Epithelial cell of proximal tubule (primary cell): ENCODE measurements at regions not wholly inside any gene's neighbourhood (a gene's known extent, or its start where the extent isn't known, plus 50 kb on each side); places are given as distances from the start of the nearest gene placed in this dataset.

Experiments used
- DNase-seq: peaks from one replicate; pipeline ENCODE4 v3.0.0-alpha.2; 2011; ENCODE audit warnings: low read depth
- H3K4me3 ChIP-seq: 2 replicates; pipeline ENCODE4 v1.5.1; 2011; ENCODE audit warnings: low read depth, mild to moderate bottlenecking, low read length
- TF ChIP-seq, protein P1 (sequence below): conservative IDR thresholded peaks from 2 replicates; pipeline ENCODE4 v1.5.1; 2012; ENCODE audit warnings: low read depth, mild to moderate bottlenecking, low read length

DNA sequence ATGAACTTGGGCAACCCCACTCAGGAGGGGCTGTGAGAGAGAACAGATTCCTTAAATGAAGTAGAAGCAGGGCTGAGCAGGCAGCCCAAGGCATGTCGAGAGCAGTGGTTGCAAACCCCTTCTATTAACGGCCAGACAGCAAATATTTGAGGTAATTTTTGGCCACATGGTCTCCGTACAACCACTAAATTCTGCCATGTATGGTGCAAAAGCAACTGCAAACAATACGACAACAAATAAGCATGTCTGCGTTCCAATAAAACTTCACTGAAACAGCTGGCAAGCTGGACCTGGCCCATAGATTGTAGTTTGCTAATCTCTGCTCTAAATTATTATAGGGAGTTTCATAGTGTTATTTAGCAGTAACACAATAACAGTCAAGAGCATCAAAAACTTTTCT is 217.0 kb upstream of the ZNF521 start:
- TF ChIP-seq, protein P1, sequence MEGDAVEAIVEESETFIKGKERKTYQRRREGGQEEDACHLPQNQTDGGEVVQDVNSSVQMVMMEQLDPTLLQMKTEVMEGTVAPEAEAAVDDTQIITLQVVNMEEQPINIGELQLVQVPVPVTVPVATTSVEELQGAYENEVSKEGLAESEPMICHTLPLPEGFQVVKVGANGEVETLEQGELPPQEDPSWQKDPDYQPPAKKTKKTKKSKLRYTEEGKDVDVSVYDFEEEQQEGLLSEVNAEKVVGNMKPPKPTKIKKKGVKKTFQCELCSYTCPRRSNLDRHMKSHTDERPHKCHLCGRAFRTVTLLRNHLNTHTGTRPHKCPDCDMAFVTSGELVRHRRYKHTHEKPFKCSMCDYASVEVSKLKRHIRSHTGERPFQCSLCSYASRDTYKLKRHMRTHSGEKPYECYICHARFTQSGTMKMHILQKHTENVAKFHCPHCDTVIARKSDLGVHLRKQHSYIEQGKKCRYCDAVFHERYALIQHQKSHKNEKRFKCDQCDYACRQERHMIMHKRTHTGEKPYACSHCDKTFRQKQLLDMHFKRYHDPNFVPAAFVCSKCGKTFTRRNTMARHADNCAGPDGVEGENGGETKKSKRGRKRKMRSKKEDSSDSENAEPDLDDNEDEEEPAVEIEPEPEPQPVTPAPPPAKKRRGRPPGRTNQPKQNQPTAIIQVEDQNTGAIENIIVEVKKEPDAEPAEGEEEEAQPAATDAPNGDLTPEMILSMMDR: no peak
- no peak for DNase-seq
- H3K4me3 ChIP-seq: no peak overlapping the region

GRCh38 chr18:25563816-25564683 is 212.1 kb upstream of the ZNF521 start:
- no peak overlapping the region for H3K4me3 ChIP-seq
- no peak for DNase-seq
- TF ChIP-seq, protein P1: no peak

DNA sequence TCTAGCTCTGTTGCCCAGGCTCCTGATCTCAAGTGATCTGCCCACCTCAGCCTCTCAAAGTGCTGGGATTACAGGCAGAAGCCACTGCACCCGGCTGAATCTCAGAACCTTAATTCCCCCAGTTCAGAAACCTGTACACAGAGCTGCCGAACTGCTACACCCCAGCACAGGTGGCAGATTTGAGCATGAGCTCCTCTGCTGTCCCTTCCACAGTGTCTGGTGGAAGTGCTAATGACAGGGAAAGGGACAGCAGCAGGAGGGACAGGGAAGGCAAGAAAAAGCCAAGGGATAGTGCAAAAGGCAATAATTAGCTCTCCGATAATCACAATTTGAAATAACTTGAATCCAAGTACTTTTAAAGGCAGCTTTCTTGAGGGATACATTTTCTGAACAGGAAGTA is 211.4 kb upstream of the ZNF521 start:
- TF ChIP-seq, protein P1: no peak
- H3K4me3 ChIP-seq: no peak overlapping the region

GRCh38 chr18:25561918-25562317 is 210.0 kb upstream of the ZNF521 start:
- no peak for DNase-seq
- TF ChIP-seq, protein P1: peak; percentile 53
- no peak overlapping the region for H3K4me3 ChIP-seq

More for the DNA sequence above, 211.4 kb upstream of the ZNF521 start:
- no peak for DNase-seq

DNA sequence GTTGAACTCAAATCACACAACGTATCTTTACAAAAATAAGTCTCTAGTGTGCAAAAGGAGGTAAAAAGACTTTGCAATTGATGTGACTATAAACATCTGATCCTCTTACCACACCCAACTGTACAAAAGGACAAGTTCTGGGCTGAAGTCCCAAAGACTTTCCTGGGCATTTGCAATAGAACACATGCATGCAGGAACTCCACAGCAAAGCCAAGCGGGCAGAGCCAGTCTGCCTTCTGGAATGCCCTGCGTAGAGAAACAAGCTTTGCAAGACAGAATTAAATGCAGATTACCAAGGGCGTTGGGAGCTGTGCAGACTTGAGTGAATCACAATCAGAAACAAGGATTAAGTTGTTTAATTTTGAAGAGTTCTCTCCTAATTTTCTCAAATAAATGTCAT is 208.4 kb upstream of the ZNF521 start:
- no peak overlapping the region for H3K4me3 ChIP-seq
- TF ChIP-seq, protein P1: no peak
- no peak for DNase-seq

DNA sequence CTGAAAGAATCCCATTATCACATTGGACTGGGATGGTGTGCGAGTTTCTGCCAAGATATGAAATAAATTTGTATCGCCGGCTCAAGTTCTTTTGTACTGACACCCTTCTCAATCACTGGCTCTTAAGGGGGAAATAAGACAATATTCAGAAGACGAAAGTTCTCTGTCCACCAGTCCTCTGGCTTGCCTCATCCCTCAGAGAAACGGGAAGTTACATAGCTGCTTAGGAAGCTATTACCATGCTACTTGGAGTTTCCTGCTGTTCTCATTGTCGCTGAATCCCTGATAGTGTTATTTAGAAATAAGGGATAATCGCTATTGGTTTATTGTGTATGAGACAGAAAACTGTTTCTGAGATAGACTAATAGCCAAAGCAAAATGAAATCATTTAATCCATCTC is 205.0 kb upstream of the ZNF521 start:
- TF ChIP-seq, protein P1: no peak
- no peak for DNase-seq
- H3K4me3 ChIP-seq: no peak overlapping the region

- H3K4me3 ChIP-seq: no peak overlapping the region
- DNase-seq: no peak
- TF ChIP-seq, protein P1: no peak
These were observed 201.8 kb upstream of the ZNF521 start for GRCh38 chr18:25553631-25554263.
